Breast epithelium (tissue), 4 donors: ENCODE measurements at regions not wholly inside any gene's neighbourhood (a gene's known extent, or its start where the extent isn't known, plus 50 kb on each side); places are given as distances from the start of the nearest gene placed in this dataset.

ENCODE experiments used
- DNase-seq, 2 donors: peaks; one replicate each; pipeline ENCODE4 v3.0.0-alpha.2; 2019; ENCODE audit warnings: low spot score in 2 of 2
- H3K27ac ChIP-seq, 2 donors: fragments of 200-600 bp; sonication (generic) in 1 of 2; one replicate each; pipeline ENCODE4 v1.5.1; 2016 to 2019; ENCODE audit warnings: mild to moderate bottlenecking in 1 of 2
- H3K27me3 ChIP-seq, 2 donors: fragments of 200-600 bp; sonication (generic) in 1 of 2; one replicate each; pipeline versions ENCODE4 v1.5.1 to v1.6.0; 2017 to 2019; ENCODE audit warnings: control low read depth in 1 of 2, mild to moderate bottlenecking in 1 of 2
- H3K36me3 ChIP-seq: fragments of 200-600 bp; one replicate; pipeline ENCODE4 v1.5.1; 2019
- H3K4me1 ChIP-seq, 2 donors: fragments of 200-600 bp; sonication (generic); one replicate each; pipeline ENCODE4 v1.5.1; 2016 to 2019; ENCODE audit warnings: control low read depth in 1 of 2
- H3K4me3 ChIP-seq, 3 donors: fragments of 200-600 bp; sonication (generic); 1 replicate in 2 of 3; 2 replicates in 1 of 3; pipeline ENCODE4 v1.5.1; 2016 to 2019; ENCODE audit warnings: mild to moderate bottlenecking in 3 of 3, moderate library complexity in 2 of 3
- H3K9me3 ChIP-seq, 2 donors: fragments of 200-600 bp; sonication (generic) in 1 of 2; one replicate each; pipeline ENCODE4 v1.5.1; 2016 to 2019; ENCODE audit warnings: control low read depth in 1 of 2
- POLR2A ChIP-seq: fragments of 450-650 bp; IDR thresholded peaks from one replicate; pipeline ENCODE4 v1.6.1; 2016; ENCODE audit warnings: antibody characterized with exemption, mild to moderate bottlenecking, moderate library complexity
- POLR2AphosphoS5 ChIP-seq, 3 donors: sonication (generic); formaldehyde crosslinking; IDR thresholded peaks; one replicate each; pipeline ENCODE4 v1.6.1; 2017; ENCODE audit warnings: antibody characterized with exemption in 3 of 3
- intact Hi-C: fragments of 100-400 bp; cut with DNase I; formaldehyde crosslinking; loops from one replicate; pipeline ENCODE4 v1.15.1; 2023; ENCODE audit warnings: low total_unique reads
- TF ChIP-seq, protein P1 (sequence below), 3 donors: fragments of 450-650 bp; IDR thresholded peaks; one replicate each; pipeline ENCODE4 v1.5.1; 2016 to 2017; ENCODE audit warnings: antibody characterized with exemption in 3 of 3, mild to moderate bottlenecking in 3 of 3, moderate library complexity in 3 of 3

DNA sequence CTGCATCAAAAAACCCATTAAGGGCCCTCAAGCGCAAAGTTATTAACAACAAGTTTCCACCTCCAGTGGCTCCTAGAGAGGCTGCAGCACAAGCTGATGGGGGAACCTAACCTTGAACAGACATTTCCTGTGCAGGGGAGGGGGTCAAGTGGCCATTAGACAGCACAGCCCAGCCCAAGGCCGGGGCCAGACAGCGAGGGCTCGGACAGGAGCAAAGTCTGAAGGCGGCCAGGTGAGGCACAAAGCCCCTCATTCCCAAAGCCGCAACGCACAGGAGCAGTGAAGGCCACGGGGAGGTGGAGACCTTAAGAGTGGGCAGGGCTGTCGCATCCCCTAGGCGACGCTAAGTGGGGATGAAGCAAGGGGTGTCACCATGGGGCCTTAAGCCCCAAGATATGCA lies 73.2 kb upstream of the ZNF746 start:
- intact Hi-C loops, result no loop called here
- DNase-seq, result no peak
- Histone ChIP-seq H3K27me3 (no peaks in the 10 kb centered on the region), H3K9me3 (peaks cover 21 to 39% of the 10 kb centered on the region in 2 donors), H3K27ac (no peak overlapping the region), H3K4me3 (no peak overlapping the region), H3K36me3 (no peaks in the 10 kb centered on the region), H3K4me1 (no peaks in the 10 kb centered on the region)
- TF ChIP-seq POLR2AphosphoS5 (IDR thresholded peaks at IDR 0.05), result no peak
- TF ChIP-seq, protein P1, sequence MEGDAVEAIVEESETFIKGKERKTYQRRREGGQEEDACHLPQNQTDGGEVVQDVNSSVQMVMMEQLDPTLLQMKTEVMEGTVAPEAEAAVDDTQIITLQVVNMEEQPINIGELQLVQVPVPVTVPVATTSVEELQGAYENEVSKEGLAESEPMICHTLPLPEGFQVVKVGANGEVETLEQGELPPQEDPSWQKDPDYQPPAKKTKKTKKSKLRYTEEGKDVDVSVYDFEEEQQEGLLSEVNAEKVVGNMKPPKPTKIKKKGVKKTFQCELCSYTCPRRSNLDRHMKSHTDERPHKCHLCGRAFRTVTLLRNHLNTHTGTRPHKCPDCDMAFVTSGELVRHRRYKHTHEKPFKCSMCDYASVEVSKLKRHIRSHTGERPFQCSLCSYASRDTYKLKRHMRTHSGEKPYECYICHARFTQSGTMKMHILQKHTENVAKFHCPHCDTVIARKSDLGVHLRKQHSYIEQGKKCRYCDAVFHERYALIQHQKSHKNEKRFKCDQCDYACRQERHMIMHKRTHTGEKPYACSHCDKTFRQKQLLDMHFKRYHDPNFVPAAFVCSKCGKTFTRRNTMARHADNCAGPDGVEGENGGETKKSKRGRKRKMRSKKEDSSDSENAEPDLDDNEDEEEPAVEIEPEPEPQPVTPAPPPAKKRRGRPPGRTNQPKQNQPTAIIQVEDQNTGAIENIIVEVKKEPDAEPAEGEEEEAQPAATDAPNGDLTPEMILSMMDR (IDR thresholded peaks at IDR 0.05), result no peak
- TF ChIP-seq POLR2A, result no peak

DNA sequence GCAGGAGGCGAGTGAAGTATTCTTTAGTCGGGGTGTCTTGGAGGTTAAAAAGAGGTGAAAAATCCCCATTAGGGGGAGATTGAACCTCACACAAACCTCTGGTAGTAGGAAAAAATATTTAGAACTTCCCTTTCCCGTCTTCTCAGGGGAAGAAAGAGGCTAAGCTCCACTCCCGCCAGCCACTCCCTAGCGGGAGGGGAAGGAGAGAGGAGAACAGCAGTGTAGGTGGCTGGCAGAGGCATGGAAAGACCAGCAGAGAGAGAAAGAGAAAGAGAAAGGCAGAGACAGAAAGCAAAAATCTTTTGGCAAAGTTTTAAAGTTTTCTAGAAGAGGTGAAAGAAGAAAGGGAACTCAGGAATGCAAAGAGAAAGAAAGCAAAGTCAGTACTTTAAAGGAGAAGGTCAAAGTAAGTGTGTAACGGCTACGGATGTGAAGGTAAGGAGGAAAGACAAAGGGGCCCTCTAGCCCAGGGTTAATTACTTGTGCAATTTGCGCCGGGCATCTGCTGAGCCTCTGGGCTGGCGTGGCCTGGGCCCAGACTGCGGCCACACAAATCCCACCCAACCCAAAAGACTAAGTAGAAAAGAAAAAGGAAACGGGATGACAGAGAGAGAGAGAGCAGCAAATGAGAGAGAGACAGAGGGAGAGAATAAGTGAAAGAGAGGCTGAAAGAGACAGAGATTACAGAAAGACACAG lies 72.3 kb upstream of the ZNF746 start:
- TF ChIP-seq, protein P1 (IDR thresholded peaks at IDR 0.05), result no peak
- no peaks in the 10 kb centered on the region for H3K27me3 ChIP-seq
- H3K4me1 ChIP-seq, result no peaks in the 10 kb centered on the region
- H3K27ac ChIP-seq, result no peak overlapping the region
- intact Hi-C loops, result no loop called here
- peaks cover 21 to 34% of the 10 kb centered on the region in 2 donors for H3K9me3 ChIP-seq
- H3K4me3 ChIP-seq, result no peak overlapping the region
- H3K36me3 ChIP-seq, result no peaks in the 10 kb centered on the region
- DNase-seq, result no peak

DNA sequence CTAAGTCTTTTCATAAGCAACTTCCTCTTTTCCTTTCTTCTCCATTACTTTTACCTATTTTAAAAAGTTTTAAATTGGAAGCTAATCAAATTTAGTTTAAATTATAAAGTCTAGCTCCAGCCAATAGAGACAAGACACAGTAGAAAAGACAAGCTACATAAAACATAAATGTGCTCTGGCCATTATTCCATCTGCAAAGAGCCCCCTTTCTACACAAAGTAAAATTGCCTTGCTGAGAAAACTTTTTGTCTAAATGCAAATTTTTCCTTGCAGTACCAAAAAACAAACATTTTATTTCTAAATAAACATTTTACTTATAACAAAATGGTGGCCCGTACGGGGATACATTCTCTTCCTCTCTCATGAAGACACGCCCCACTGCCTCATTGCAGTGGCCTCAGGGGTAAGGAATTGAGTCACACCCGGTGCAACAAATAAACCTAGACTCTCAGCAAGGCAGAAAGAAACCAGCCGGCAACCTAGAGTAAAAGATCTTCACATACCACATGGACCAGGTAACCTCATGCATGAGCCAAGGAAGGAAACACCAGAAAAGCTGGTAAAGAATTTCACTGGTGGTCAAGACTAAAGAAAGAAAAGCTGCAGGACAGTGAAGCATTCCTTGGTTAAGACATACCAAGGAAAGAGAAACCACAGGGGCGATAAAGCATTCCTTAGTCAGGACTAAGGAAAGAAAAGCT lies 71.6 kb upstream of the ZNF746 start:
- Histone ChIP-seq H3K27me3 (no peaks in the 10 kb centered on the region), H3K9me3 (peaks cover 17 to 27% of the 10 kb centered on the region in 2 donors), H3K4me3 (no peak overlapping the region), H3K4me1 (no peaks in the 10 kb centered on the region), H3K27ac (no peak overlapping the region), H3K36me3 (no peaks in the 10 kb centered on the region)
- intact Hi-C loops, result no loop called here
- TF ChIP-seq, protein P1 (IDR thresholded peaks at IDR 0.05), result no peak
- TF ChIP-seq POLR2AphosphoS5 (IDR thresholded peaks at IDR 0.05) (no peak), POLR2A (no peak)
- no peak for DNase-seq

DNA sequence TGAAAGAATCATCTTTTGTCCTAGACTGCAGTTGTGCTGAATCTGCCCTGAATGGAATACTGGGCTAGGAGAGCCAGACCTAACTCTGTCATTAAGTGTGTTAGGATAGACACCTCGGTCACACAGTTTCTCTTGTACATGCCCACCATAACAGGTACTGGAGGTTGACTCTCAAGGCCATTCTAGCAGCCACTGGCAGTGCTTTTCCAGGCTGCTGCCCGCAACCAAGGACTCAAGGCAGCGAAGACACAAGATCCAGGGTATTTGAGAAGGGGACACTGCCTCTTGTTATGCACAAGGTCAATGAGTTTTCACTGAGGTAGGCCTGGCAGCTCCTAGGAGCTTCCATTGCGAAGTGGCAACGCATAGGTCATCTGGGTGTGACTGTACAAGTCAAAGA lies 70.6 kb upstream of the ZNF746 start:
- no peak overlapping the region for H3K4me3 ChIP-seq
- intact Hi-C loops, result no loop called here

DNA sequence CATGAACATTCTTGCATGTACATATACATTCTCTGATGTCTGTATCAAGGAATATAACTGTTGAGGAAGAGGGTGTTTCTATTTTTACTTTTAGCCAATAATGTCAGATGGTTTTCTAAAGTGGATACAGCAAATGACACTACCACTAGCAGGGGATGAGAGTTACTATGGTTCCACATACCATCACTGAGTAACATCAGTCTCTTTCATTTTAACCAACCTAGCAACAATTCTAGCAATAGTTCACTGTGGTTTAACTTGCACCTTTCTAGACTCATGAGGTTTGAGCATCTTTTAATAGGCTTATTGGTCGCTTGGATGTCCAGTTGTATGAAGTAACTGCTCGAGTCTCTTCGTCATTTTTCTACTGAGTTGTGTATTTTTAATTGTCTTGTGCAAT lies 68.5 kb upstream of the ZNF746 start:
- no peak for DNase-seq
- intact Hi-C loops, result no loop called here
- no peaks in the 10 kb centered on the region for H3K36me3 ChIP-seq
- no peaks in the 10 kb centered on the region for H3K4me1 ChIP-seq
- H3K27ac ChIP-seq, result no peak overlapping the region
- TF ChIP-seq POLR2A (no peak), POLR2AphosphoS5 (IDR thresholded peaks at IDR 0.05) (no peak)
- TF ChIP-seq, protein P1 (IDR thresholded peaks at IDR 0.05), result no peak
- H3K4me3 ChIP-seq, result no peak overlapping the region
- no peaks in the 10 kb centered on the region for H3K27me3 ChIP-seq
- H3K9me3 ChIP-seq, result peaks cover 15 to 17% of the 10 kb centered on the region in 2 donors

More for the DNA sequence above, 70.6 kb upstream of the ZNF746 start:
- Histone ChIP-seq H3K4me1 (no peaks in the 10 kb centered on the region), H3K36me3 (no peaks in the 10 kb centered on the region), H3K9me3 (peaks cover 17% of the 10 kb centered on the region in 2 donors), H3K27ac (no peak overlapping the region), H3K27me3 (no peaks in the 10 kb centered on the region)
- DNase-seq, result no peak
- no peak for TF ChIP-seq POLR2A
- TF ChIP-seq, protein P1 (IDR thresholded peaks at IDR 0.05), result no peak
- no peak for TF ChIP-seq POLR2AphosphoS5 (IDR thresholded peaks at IDR 0.05)
